ENCODE measurements at regions not wholly inside any gene's neighbourhood (a gene's known extent, or its start where the extent isn't known, plus 50 kb on each side); places are given as distances from the start of the nearest gene placed in this dataset.

DNA sequence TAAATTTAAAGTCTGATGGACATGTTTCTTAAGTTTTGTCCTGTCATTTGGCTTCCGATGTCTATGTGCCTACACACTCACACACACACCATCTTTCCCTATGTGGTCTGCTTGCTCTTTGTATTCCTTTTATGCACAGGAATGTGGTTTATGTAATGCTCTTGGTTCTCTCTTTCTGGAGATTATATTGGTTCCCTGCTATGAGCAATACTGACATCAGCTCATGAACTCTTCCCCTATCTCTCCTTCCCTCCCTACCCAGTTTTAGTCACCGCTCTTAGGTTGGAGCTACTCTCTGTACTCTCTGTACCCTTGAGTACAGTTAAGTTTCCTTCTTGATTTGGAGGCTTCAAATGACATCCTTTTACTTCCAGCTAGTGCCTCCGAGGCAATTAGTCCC, 77.9 kb upstream of the MVB12B start (continued):
- TF ChIP-seq, protein P1, sequence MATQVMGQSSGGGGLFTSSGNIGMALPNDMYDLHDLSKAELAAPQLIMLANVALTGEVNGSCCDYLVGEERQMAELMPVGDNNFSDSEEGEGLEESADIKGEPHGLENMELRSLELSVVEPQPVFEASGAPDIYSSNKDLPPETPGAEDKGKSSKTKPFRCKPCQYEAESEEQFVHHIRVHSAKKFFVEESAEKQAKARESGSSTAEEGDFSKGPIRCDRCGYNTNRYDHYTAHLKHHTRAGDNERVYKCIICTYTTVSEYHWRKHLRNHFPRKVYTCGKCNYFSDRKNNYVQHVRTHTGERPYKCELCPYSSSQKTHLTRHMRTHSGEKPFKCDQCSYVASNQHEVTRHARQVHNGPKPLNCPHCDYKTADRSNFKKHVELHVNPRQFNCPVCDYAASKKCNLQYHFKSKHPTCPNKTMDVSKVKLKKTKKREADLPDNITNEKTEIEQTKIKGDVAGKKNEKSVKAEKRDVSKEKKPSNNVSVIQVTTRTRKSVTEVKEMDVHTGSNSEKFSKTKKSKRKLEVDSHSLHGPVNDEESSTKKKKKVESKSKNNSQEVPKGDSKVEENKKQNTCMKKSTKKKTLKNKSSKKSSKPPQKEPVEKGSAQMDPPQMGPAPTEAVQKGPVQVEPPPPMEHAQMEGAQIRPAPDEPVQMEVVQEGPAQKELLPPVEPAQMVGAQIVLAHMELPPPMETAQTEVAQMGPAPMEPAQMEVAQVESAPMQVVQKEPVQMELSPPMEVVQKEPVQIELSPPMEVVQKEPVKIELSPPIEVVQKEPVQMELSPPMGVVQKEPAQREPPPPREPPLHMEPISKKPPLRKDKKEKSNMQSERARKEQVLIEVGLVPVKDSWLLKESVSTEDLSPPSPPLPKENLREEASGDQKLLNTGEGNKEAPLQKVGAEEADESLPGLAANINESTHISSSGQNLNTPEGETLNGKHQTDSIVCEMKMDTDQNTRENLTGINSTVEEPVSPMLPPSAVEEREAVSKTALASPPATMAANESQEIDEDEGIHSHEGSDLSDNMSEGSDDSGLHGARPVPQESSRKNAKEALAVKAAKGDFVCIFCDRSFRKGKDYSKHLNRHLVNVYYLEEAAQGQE (IDR thresholded peaks at IDR 0.05; ENCODE audit: borderline replicate concordance), result no peak
- TF ChIP-seq, protein P1 (CRISPR knock-in tag; IDR thresholded peaks at IDR 0.05; ENCODE audit: low read depth), result no peak
- TF ChIP-seq, protein P2, sequence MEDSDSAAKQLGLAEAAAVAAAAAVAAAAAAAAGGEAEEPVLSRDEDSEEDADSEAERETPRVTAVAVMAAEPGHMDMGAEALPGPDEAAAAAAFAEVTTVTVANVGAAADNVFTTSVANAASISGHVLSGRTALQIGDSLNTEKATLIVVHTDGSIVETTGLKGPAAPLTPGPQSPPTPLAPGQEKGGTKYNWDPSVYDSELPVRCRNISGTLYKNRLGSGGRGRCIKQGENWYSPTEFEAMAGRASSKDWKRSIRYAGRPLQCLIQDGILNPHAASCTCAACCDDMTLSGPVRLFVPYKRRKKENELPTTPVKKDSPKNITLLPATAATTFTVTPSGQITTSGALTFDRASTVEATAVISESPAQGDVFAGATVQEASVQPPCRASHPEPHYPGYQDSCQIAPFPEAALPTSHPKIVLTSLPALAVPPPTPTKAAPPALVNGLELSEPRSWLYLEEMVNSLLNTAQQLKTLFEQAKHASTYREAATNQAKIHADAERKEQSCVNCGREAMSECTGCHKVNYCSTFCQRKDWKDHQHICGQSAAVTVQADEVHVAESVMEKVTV (CRISPR knock-in tag; IDR thresholded peaks at IDR 0.05), result no peak

All from K562 (cell line).